Endothelial cell of umbilical vein (primary cell): ENCODE measurements at regions not wholly inside any gene's neighbourhood (a gene's known extent, or its start where the extent isn't known, plus 50 kb on each side); places are given as distances from the start of the nearest gene placed in this dataset.

Experiments used
- EZH2 ChIP-seq: IDR thresholded peaks from 2 replicates; pipeline ENCODE4 v1.6.1; 2012; ENCODE audit warnings: borderline replicate concordance, low read depth, mild to moderate bottlenecking, moderate library complexity, low read length, inconsistent platforms; ENCODE audit not compliant: severe bottlenecking
- MYC ChIP-seq: IDR thresholded peaks from one replicate; pipeline ENCODE4 v1.6.1; 2011; ENCODE audit warnings: mild to moderate bottlenecking, low read depth, low read length
- POLR2A ChIP-seq: IDR thresholded peaks from 2 replicates; pipeline ENCODE4 v1.6.1; 2012; ENCODE audit warnings: low read depth, mild to moderate bottlenecking, control low read depth, low read length
- POLR2AphosphoS5 ChIP-seq: IDR thresholded peaks from 2 replicates; pipeline ENCODE4 v1.6.1; 2012; ENCODE audit warnings: low read depth, mild to moderate bottlenecking, control low read depth, low read length, moderate library complexity; ENCODE audit not compliant: insufficient read depth
- TF ChIP-seq, protein P1 (sequence below), 2 donors: IDR thresholded peaks; 1 replicate in 1 of 2; 2 replicates in 1 of 2; pipeline ENCODE4 v1.5.1; 2011; ENCODE audit warnings: low read length in 2 of 2, mild to moderate bottlenecking in 2 of 2, moderate library complexity in 2 of 2, control low read depth in 1 of 2, inconsistent platforms in 1 of 2, low read depth in 1 of 2; ENCODE audit not compliant: insufficient read depth in 1 of 2; ENCODE audit errors: extremely low read depth in 1 of 2

DNA sequence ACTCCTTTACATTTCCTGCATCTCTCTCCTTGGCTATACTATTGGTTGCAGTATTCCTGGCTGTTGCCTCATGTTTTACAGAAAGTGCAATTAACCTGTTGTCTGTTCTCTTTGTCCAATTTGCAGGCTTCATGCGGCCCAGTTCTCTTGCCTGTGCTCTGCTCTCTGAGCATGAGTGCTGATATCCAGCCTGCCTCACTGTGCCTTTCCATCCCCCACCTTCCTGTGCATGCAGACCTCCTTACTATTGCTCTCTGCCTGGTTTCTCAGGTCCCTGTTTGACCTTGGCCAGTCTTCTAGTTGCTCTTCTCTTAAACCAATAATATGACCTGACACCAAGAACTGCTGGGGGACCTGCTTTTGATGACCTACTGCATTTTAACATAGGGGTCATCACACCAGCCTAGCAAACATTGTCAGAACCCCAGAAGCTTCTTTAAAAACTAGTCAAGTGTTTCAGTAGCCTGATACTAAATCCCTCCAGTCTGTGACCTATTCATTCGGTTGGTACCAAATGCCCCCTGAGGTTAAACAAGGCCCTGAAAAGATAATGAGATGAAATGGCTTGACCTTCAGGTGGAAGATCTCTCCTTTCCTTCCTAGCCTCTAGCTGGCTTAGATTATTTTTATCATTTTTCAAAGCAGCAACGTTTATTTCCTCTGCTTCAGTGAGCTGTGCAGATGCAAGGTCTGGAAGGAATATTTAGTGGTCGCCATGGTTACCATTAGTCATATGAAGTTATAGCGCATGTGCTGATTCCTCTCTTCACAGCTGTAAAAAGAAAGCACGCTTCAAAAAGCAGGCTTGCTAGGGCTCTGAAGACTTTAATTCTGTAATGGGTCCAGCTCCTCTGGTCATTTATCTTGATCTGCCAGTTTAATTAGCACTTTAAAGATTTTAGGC is 216.5 kb downstream of the PHLDA1 start:
- TF ChIP-seq, protein P1, sequence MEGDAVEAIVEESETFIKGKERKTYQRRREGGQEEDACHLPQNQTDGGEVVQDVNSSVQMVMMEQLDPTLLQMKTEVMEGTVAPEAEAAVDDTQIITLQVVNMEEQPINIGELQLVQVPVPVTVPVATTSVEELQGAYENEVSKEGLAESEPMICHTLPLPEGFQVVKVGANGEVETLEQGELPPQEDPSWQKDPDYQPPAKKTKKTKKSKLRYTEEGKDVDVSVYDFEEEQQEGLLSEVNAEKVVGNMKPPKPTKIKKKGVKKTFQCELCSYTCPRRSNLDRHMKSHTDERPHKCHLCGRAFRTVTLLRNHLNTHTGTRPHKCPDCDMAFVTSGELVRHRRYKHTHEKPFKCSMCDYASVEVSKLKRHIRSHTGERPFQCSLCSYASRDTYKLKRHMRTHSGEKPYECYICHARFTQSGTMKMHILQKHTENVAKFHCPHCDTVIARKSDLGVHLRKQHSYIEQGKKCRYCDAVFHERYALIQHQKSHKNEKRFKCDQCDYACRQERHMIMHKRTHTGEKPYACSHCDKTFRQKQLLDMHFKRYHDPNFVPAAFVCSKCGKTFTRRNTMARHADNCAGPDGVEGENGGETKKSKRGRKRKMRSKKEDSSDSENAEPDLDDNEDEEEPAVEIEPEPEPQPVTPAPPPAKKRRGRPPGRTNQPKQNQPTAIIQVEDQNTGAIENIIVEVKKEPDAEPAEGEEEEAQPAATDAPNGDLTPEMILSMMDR (IDR thresholded peaks at IDR 0.05; ENCODE audit: extremely low read depth in 1 of 2, insufficient read depth in 1 of 2, low read depth in 1 of 2, low read length in 2 of 2) = no peak
- TF ChIP-seq EZH2 (no peak), POLR2A (no peak), POLR2AphosphoS5 (no peak), MYC (no peak)
